ENCODE measurements at regions not wholly inside any gene's neighbourhood (a gene's known extent, or its start where the extent isn't known, plus 50 kb on each side); places are given as distances from the start of the nearest gene placed in this dataset.
"Not testable (repeated sequence)": the region's sequence is repeated elsewhere in the genome, so short reads cannot be mapped to it uniquely, and the experiment has no call there.

- no peak overlapping the region for H3K4me3 Mint-ChIP-seq
- ChIA-PET POLR2A (no interaction called here), CTCF (interaction anchor here (1.0 to 1.4 kb wide), 2 partner anchors 9 to 23 kb away, joined by 3 read pairs; no protein-coding TSS in a partner anchor)
- peaks cover 4% of the 10 kb centered on the region for H3K27me3 Mint-ChIP-seq
- no peak for DNase-seq
- H3K36me3 Mint-ChIP-seq (ENCODE audit: low read depth), result peaks cover 3% of the 10 kb centered on the region
- H3K9me3 Mint-ChIP-seq, result peaks cover 21% of the 10 kb centered on the region
- peaks cover 12% of the 10 kb centered on the region for H3K4me1 Mint-ChIP-seq
- no peak overlapping the region for H3K27ac Mint-ChIP-seq
Measured at GRCh38 chr6:130598021-130598989, 228.9 kb upstream of the SMLR1 start.

GRCh38 chr6:130600880-130601341, 226.3 kb upstream of the SMLR1 start:
- peaks cover 12% of the 10 kb centered on the region for H3K4me1 Mint-ChIP-seq
- no peak overlapping the region for H3K4me3 Mint-ChIP-seq
- ChIA-PET POLR2A (no interaction called here), CTCF (interaction anchor here (0.6 to 1.9 kb wide), 3 partner anchors 15 to 213 kb away, joined by 3 to 5 read pairs (median 5); no protein-coding TSS in a partner anchor)
- peaks cover 8% of the 10 kb centered on the region for H3K36me3 Mint-ChIP-seq (ENCODE audit: low read depth)
- H3K27me3 Mint-ChIP-seq, result peaks cover 4% of the 10 kb centered on the region
- DNase-seq, result no peak
- peaks cover 27% of the 10 kb centered on the region for H3K9me3 Mint-ChIP-seq
- no peak overlapping the region for H3K27ac Mint-ChIP-seq

GRCh38 chr6:130602151-130602770, 224.9 kb upstream of the SMLR1 start:
- H3K4me1 Mint-ChIP-seq, result peaks cover 12% of the 10 kb centered on the region
- peaks cover 8% of the 10 kb centered on the region for H3K36me3 Mint-ChIP-seq (ENCODE audit: low read depth)
- ChIA-PET CTCF (interaction anchor here (1.3 to 1.9 kb wide), 2 partner anchors 11 to 16 kb away, joined by 4 to 5 read pairs; no protein-coding TSS in a partner anchor), POLR2A (no interaction called here)
- no peak for DNase-seq
- peaks cover 1% of the 10 kb centered on the region for H3K27me3 Mint-ChIP-seq
- H3K9me3 Mint-ChIP-seq, result peaks cover 22% of the 10 kb centered on the region
- H3K27ac Mint-ChIP-seq, result no peak overlapping the region
- H3K4me3 Mint-ChIP-seq, result no peak overlapping the region

GRCh38 chr6:130603391-130603790, 223.8 kb upstream of the SMLR1 start:
- CTCF ChIA-PET, result interaction anchor here (0.9 to 1.7 kb wide), 4 partner anchors 7 to 18 kb away, joined by 3 to 5 read pairs (median 3); no protein-coding TSS in a partner anchor
- POLR2A ChIA-PET, result no interaction called here
- peaks cover 26% of the 10 kb centered on the region for H3K9me3 Mint-ChIP-seq
- no peak overlapping the region for H3K27ac Mint-ChIP-seq
- H3K4me3 Mint-ChIP-seq, result no peak overlapping the region
- no peak for DNase-seq
- H3K36me3 Mint-ChIP-seq (ENCODE audit: low read depth), result peaks cover 8% of the 10 kb centered on the region
- peaks cover 12% of the 10 kb centered on the region for H3K4me1 Mint-ChIP-seq
- H3K27me3 Mint-ChIP-seq, result peaks cover 1% of the 10 kb centered on the region

- no peak for DNase-seq
- POLR2A ChIA-PET, result no interaction called here
- Mint-ChIP-seq H3K27me3 (no peaks in the 10 kb centered on the region), H3K9me3 (peaks cover 26% of the 10 kb centered on the region), H3K36me3 (ENCODE audit: low read depth) (peaks cover 8% of the 10 kb centered on the region), H3K4me3 (no peak overlapping the region), H3K4me1 (peaks cover 12% of the 10 kb centered on the region), H3K27ac (no peak overlapping the region)
- CTCF ChIA-PET, result interaction anchor here (1.4 to 1.7 kb wide), 2 partner anchors 11 to 15 kb away, joined by 5 read pairs; no protein-coding TSS in a partner anchor
Measured at GRCh38 chr6:130604841-130605399, 222.3 kb upstream of the SMLR1 start.

- Mint-ChIP-seq H3K9me3 (peaks cover 9% of the 10 kb centered on the region), H3K27me3 (peaks cover 3% of the 10 kb centered on the region), H3K36me3 (ENCODE audit: low read depth) (no peaks in the 10 kb centered on the region), H3K4me3 (no peak overlapping the region), H3K4me1 (no peaks in the 10 kb centered on the region), H3K27ac (no peak overlapping the region)
- POLR2A ChIA-PET, result no interaction called here
- CTCF ChIA-PET, result interaction anchor here (1.7 kb wide), 1 partner anchor 9 kb away, joined by 3 read pairs; no protein-coding TSS in a partner anchor
- no peak for DNase-seq
Measured at GRCh38 chr6:130610303-130610702, 216.9 kb upstream of the SMLR1 start.

- no peaks in the 10 kb centered on the region for H3K4me1 Mint-ChIP-seq
- peaks cover 3% of the 10 kb centered on the region for H3K27me3 Mint-ChIP-seq
- ChIA-PET POLR2A (no interaction called here), CTCF (no interaction called here)
- no peak for DNase-seq
- H3K36me3 Mint-ChIP-seq (ENCODE audit: low read depth), result no peaks in the 10 kb centered on the region
- H3K4me3 Mint-ChIP-seq, result no peak overlapping the region
- H3K9me3 Mint-ChIP-seq, result peaks cover 7% of the 10 kb centered on the region
- H3K27ac Mint-ChIP-seq, result no peak overlapping the region
Measured at GRCh38 chr6:130611366-130611765, 215.8 kb upstream of the SMLR1 start.

GRCh38 chr6:130613176-130613575, 214.0 kb upstream of the SMLR1 start:
- CTCF ChIA-PET, result interaction anchor here (0.6 to 1.8 kb wide), 4 partner anchors 9 to 598 kb away, joined by 3 to 5 read pairs (median 4); no protein-coding TSS in a partner anchor
- peaks cover 3% of the 10 kb centered on the region for H3K27me3 Mint-ChIP-seq
- POLR2A ChIA-PET, result no interaction called here

GRCh38 chr6:130615816-130616215, 211.4 kb upstream of the SMLR1 start:
- Mint-ChIP-seq H3K4me1 (peaks cover 2% of the 10 kb centered on the region), H3K4me3 (no peak overlapping the region), H3K27ac (no peak overlapping the region), H3K36me3 (ENCODE audit: low read depth) (no peaks in the 10 kb centered on the region), H3K9me3 (peaks cover 2% of the 10 kb centered on the region), H3K27me3 (peaks cover 3% of the 10 kb centered on the region)
- DNase-seq, result no peak
- ChIA-PET CTCF (no interaction called here), POLR2A (no interaction called here)

More at GRCh38 chr6:130613176-130613575, 214.0 kb upstream of the SMLR1 start:
- peaks cover 6% of the 10 kb centered on the region for H3K9me3 Mint-ChIP-seq
- no peaks in the 10 kb centered on the region for H3K36me3 Mint-ChIP-seq (ENCODE audit: low read depth)
- no peak overlapping the region for H3K4me3 Mint-ChIP-seq
- no peak overlapping the region for H3K27ac Mint-ChIP-seq
- H3K4me1 Mint-ChIP-seq, result no peaks in the 10 kb centered on the region
- DNase-seq, result no peak

GRCh38 chr6:130617658-130618057, 209.5 kb upstream of the SMLR1 start:
- Mint-ChIP-seq H3K4me3 (no peak overlapping the region), H3K9me3 (peaks cover 3% of the 10 kb centered on the region), H3K36me3 (ENCODE audit: low read depth) (peaks cover 1% of the 10 kb centered on the region), H3K27me3 (peaks cover 3% of the 10 kb centered on the region), H3K27ac (no peak overlapping the region), H3K4me1 (peaks cover 2% of the 10 kb centered on the region)
- ChIA-PET POLR2A (no interaction called here), CTCF (no interaction called here)
- DNase-seq, result no peak

- H3K9me3 Mint-ChIP-seq, result peaks cover 14% of the 10 kb centered on the region
- H3K36me3 Mint-ChIP-seq (ENCODE audit: low read depth); POLR2A ChIA-PET; DNase-seq; H3K4me1 Mint-ChIP-seq; H3K27ac Mint-ChIP-seq; H3K4me3 Mint-ChIP-seq; H3K27me3 Mint-ChIP-seq: not testable (repeated sequence)
- CTCF ChIA-PET, result interaction anchor here (1.0 to 1.4 kb wide), 3 partner anchors 9 to 22 kb away, joined by 3 to 5 read pairs (median 4); no protein-coding TSS in a partner anchor
Measured at GRCh38 chr6:130618806-130619205, 208.4 kb upstream of the SMLR1 start.

- CTCF ChIA-PET, result interaction anchor here (1.3 to 1.4 kb wide), 2 partner anchors 16 to 17 kb away, joined by 3 to 5 read pairs; no protein-coding TSS in a partner anchor
- no peak for DNase-seq
- Mint-ChIP-seq H3K27me3 (no peaks in the 10 kb centered on the region), H3K36me3 (ENCODE audit: low read depth) (peaks cover 8% of the 10 kb centered on the region), H3K27ac (no peak overlapping the region), H3K4me3 (no peak overlapping the region), H3K4me1 (peaks cover 2% of the 10 kb centered on the region), H3K9me3 (peaks cover 14% of the 10 kb centered on the region)
- POLR2A ChIA-PET, result no interaction called here
Measured at GRCh38 chr6:130620338-130620781, 206.8 kb upstream of the SMLR1 start.

Data from activated CD4-positive, alpha-beta T cell treated with anti-CD3 and anti-CD28 coated beads, Interleukin-2, amount 10 ng/mL, durations not matched to agents 7 days and 5 days (primary cell).